DOHH2 (cell line): ENCODE measurements at regions not wholly inside any gene's neighbourhood (a gene's known extent, or its start where the extent isn't known, plus 50 kb on each side); places are given as distances from the start of the nearest gene placed in this dataset.

Experiments used
- EZH2phosphoT487 ChIP-seq: fragments of 200-600 bp; sonication (generic); IDR thresholded peaks from 2 replicates; pipeline ENCODE4 v1.6.1; 2017; ENCODE audit warnings: borderline replicate concordance, mild to moderate bottlenecking, antibody characterized with exemption, low read length, moderate library complexity, mixed read lengths
- TF ChIP-seq, protein P1 (sequence below): fragments of 200-600 bp; sonication (generic); IDR thresholded peaks from one replicate; pipeline ENCODE4 v1.5.1; 2014; ENCODE audit warnings: antibody characterized with exemption, mild to moderate bottlenecking, low read depth, low read length; ENCODE audit not compliant: poor library complexity, severe bottlenecking

DNA sequence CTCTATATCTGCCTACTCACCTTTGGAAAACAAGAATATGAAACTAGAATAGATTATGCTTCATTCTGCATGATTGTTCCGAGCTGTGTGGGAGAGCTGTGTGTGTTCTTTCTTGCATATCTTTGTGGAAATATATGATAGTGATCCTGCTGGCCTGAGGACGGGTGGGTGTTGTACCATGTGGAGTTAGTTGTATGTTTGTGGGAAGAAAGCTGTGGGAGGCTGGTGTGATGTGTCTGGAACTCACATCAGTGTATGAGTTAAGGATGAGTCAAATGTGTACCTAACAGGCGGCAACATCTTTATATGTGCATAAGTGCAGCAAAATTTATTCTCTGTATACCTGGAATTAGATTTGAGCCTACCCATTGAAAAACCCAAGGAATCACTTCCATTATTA lies 208.1 kb upstream of the ADGRL3 start:
- TF ChIP-seq, protein P1, sequence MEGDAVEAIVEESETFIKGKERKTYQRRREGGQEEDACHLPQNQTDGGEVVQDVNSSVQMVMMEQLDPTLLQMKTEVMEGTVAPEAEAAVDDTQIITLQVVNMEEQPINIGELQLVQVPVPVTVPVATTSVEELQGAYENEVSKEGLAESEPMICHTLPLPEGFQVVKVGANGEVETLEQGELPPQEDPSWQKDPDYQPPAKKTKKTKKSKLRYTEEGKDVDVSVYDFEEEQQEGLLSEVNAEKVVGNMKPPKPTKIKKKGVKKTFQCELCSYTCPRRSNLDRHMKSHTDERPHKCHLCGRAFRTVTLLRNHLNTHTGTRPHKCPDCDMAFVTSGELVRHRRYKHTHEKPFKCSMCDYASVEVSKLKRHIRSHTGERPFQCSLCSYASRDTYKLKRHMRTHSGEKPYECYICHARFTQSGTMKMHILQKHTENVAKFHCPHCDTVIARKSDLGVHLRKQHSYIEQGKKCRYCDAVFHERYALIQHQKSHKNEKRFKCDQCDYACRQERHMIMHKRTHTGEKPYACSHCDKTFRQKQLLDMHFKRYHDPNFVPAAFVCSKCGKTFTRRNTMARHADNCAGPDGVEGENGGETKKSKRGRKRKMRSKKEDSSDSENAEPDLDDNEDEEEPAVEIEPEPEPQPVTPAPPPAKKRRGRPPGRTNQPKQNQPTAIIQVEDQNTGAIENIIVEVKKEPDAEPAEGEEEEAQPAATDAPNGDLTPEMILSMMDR: no peak
- TF ChIP-seq EZH2phosphoT487: no peak
